Occipital lobe (tissue), 1 donor: ENCODE measurements at regions not wholly inside any gene's neighbourhood (a gene's known extent, or its start where the extent isn't known, plus 50 kb on each side); places are given as distances from the start of the nearest gene placed in this dataset. TPM values are rescaled to one million over a fixed set of nuclear protein-coding genes. Genes with fewer than 3 reads are reported as not detected.

Experiments used
- small RNA-seq: library from RNA; depleted of rRNA; stranded (forward); fragments of <200 nt; gene quantifications from one replicate; pipeline ENCODE3, GENCODE V24; 2014

Small RNA genes in the stretch of these regions (small RNA-seq; reads per million reads assigned to genes)
- gene RF00402 (not detected), gene RF02090 (not detected), gene RF02091 (not detected), gene RNA5SP38 (not detected)
